ENCODE measurements at regions not wholly inside any gene's neighbourhood (a gene's known extent, or its start where the extent isn't known, plus 50 kb on each side); places are given as distances from the start of the nearest gene placed in this dataset.
"Not testable (repeated sequence)": the region's sequence is repeated elsewhere in the genome, so short reads cannot be mapped to it uniquely, and the experiment has no call there.

- DNase-seq (ENCODE audit: low read depth in 2 of 2, low spot score in 1 of 2): no peak
Measured at GRCh38 chr6:144429753-144430152, 144.6 kb downstream of the UTRN start.

DNA sequence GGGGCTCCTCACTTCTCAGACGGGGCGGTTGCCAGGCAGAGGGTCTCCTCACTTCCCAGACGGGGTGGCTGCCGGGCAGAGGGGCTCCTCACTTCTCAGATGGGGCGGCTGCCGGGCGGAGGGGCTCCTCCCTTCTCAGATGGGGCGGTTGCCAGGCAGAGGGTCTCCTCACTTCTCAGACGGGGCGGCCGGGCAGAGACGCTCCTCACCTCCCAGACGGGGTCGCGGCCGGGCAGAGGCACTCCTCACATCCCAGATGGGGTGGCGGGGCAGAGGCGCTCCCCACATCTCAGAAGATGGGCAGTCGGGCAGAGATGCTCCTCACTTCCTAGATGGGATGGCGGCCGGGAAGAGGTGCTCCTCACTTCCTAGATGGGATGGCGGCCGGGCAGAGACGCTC is 148.3 kb downstream of the UTRN start:
- not testable (repeated sequence) for DNase-seq (ENCODE audit: low read depth in 2 of 2, low spot score in 1 of 2)

DNA sequence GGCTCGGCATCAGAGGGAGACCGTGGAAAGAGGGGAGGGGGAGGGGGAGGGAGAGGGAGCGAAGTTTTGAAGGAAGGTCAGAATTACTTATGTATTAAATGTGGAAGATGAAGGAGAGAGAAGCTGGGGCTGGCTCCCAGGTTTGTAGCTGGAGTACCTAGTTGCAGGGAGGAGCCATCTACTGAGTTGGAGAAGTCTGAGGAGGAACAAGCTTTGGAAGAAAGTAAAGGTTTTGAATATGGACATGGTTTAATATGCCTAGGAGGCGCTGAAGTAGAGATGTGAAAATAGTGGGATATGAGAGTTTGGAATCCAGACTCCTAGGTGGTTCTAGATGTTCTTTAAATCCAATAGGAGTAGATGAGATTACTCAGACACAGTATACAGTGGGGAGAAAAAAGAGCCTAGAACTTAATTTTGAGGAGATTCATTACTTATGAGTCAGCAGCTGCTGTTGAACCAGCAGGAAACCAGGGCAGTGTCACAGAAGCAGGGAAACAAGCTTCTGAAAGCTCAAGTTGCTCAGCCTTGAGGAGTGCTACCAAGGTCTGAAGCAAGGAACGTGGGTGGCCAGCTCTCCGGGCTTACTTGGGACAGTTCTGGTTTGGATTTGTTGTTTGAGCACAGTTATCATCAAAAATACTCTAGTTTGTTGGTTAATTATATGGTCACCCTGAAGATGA is 149.3 kb downstream of the UTRN start:
- no peak for DNase-seq (ENCODE audit: low read depth in 2 of 2, low spot score in 1 of 2)

DNA sequence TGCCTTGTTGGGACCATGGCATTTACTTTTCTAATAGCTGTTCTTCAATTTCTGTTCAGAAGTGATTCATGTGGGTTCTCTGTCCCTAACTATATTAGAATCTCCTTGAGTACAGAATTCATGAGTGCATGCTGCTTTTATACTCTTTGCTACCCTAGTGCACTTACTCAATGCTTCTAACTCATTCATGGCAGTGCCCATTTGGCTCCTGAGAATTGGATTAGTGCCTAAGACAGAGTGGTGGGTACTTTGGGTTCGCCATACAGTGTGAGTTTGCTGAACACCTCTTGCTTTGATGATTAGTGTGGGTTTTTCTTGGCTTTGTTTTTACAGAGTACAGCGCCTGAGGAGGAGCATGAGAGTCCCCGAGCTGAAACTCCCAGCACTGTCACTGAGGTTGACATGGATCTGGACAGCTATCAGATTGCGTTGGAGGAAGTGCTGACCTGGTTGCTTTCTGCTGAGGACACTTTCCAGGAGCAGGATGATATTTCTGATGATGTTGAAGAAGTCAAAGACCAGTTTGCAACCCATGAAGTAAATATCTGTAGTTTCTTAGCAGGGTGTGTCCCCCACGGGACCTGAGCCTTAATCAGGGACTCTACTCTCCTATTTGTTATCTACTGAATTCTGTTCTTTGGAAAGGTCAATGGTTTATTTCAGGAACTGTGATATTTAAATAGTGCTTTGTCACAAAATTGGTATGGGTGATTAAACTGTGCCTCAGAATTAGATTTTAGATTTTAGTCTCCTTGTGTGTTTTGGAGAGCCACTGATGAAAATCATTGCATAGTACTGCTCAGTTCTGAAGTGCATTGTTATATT is 150.7 kb downstream of the UTRN start:
- no peak for DNase-seq (ENCODE audit: low read depth in 2 of 2, low spot score in 1 of 2)

DNA sequence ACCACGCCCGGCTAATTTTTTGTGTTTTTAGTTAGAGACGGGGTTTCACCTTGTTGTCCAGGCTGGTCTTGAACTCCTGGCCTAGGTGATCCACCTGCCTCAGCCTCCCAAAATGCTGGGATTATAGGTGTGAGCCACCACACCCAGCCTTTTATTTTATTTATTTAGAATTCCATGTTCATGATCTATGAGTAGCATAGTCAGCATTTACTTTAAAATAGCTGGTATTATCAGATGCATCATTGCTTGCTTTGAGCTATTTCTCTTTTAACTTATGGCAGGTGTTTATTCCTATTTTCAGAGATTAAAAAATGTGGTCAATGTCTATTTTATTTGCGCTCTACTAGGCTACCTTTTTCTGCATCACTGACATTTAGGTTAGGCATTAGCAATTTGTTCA is 152.0 kb downstream of the UTRN start:
- DNase-seq (ENCODE audit: low read depth in 2 of 2, low spot score in 1 of 2): no peak

GRCh38 chr6:144438103-144438502 is 153.0 kb downstream of the UTRN start:
- no peak for DNase-seq (ENCODE audit: low read depth in 2 of 2, low spot score in 1 of 2)

- DNase-seq (ENCODE audit: low read depth in 2 of 2, low spot score in 1 of 2): no peak
Measured at GRCh38 chr6:144439016-144439415, 153.9 kb downstream of the UTRN start.

- not testable (repeated sequence) for DNase-seq (ENCODE audit: low read depth in 2 of 2, low spot score in 1 of 2)
Measured at GRCh38 chr6:144441801-144442200, 156.7 kb downstream of the UTRN start.

DNA sequence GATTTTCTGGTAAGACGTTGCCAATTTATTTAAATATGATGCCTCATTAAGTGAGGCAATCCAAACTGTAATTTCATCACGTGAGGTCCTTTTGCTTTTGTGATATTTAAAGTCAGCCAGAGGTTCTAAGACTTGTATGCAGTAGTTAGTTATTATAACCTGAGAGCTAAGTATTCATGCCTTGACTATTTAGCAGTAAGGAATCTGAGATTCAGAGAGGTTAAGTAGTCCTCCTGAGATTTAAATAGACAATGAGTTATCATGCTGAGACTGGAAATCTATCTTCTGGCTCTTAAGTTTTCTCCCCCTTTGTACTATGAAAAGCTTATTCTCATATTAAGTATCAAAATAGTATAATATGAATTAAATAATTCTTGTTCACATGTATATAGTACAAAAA is 158.0 kb downstream of the UTRN start:
- no peak for DNase-seq (ENCODE audit: low read depth in 2 of 2, low spot score in 1 of 2)

- DNase-seq (ENCODE audit: low read depth in 2 of 2, low spot score in 1 of 2): no peak
Measured at GRCh38 chr6:144447472-144447871, 162.3 kb downstream of the UTRN start.

DNA sequence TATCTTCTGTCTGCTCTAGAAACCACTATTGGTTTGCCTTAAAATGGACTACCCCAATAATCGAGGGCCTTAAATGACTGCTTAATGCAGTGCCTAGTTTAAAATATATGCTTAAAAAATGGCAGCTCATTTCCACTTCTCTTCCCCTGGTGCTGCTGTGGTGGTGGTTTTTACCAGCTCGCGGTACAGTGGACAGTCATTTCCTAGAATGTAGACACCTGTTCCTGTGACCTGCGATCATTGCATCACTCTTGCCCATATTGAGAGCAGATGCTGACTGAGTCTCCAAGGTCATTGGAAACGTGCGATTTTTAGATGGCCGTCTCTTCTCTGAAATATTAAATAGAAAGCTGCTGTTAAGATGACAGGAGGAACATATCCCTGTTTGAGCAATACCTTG is 164.1 kb downstream of the UTRN start:
- no peak for DNase-seq (ENCODE audit: low read depth in 2 of 2, low spot score in 1 of 2)

GRCh38 chr6:144449911-144450597 is 164.9 kb downstream of the UTRN start:
- no peak for DNase-seq (ENCODE audit: low read depth in 2 of 2, low spot score in 1 of 2)

GRCh38 chr6:144460327-144461095 is 175.4 kb downstream of the UTRN start:
- DNase-seq (ENCODE audit: low read depth in 2 of 2, low spot score in 1 of 2): no peak

GRCh38 chr6:144462058-144462457 is 176.9 kb downstream of the UTRN start:
- DNase-seq (ENCODE audit: low read depth in 2 of 2, low spot score in 1 of 2): no peak

GRCh38 chr6:144466716-144467115 is 181.6 kb downstream of the UTRN start:
- DNase-seq (ENCODE audit: low read depth in 2 of 2, low spot score in 1 of 2): no peak

- no peak for DNase-seq (ENCODE audit: low read depth in 2 of 2, low spot score in 1 of 2)
Measured at GRCh38 chr6:144467172-144467762, 182.1 kb downstream of the UTRN start.

- no peak for DNase-seq (ENCODE audit: low read depth in 2 of 2, low spot score in 1 of 2)
Measured at GRCh38 chr6:144467921-144468320, 182.8 kb downstream of the UTRN start.

DNA sequence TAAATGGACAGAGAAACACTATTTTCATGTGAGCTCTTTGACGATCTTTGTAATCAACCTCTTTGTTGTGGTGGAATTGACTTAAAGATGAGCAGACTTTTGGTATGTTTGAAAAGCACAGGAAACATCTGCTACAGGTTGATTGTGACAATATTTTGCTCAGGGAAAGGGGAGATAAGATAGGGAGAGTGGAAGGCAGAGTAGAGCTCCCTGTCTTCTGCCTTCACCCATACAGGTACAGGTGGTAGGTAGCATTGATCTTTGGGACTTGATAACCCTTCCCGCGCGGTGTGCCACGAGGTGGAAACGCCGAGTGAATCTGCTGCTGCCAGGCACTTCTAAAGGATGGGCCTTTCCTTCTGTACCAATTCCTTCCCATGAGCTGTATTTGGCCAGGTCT is 183.6 kb downstream of the UTRN start:
- DNase-seq (ENCODE audit: low read depth in 2 of 2, low spot score in 1 of 2): no peak

DNA sequence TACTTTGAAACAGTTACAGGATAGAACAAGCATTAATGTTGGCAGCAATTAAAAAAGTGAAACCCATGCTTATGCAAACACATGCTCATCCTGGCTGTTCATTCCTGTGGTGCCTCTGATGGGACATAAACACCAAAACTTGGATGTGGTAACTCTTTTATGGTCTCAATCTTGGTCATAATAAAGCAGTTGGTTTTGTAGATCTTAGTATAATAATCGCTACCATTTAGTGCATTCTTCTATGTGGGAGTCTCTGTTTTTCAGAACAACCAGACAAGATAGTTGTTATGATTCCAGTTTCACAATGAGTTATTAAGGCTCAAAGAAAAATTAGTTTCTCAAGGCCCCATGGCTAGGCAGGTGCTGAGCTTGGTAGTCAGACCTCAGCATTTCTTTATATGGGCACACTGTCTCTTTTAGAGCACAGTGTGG is 184.0 kb downstream of the UTRN start:
- no peak for DNase-seq (ENCODE audit: low read depth in 2 of 2, low spot score in 1 of 2)

DNA sequence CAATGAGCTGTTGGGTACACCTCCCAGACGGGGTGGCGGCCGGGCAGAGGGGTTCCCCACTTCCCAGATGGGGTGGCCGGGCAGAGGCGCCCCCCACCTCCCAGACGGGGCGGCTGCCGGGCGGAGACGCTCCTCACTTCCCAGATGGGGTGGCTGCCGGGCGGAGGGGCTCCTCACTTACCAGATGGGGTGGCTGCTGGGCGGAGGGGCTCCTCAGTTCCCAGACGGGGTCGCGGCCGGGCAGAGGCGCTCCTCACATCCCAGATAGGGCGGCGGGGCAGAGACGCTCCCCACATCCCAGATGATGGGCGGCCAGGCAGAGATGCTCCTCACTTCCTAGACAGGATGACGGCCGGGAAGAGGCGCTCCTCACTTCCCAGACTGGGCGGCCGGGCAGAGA is 185.1 kb downstream of the UTRN start:
- DNase-seq (ENCODE audit: low read depth in 2 of 2, low spot score in 1 of 2): not testable (repeated sequence)

- DNase-seq (ENCODE audit: low read depth in 2 of 2, low spot score in 1 of 2): no peak
Measured at GRCh38 chr6:144471986-144472385, 186.9 kb downstream of the UTRN start.

Measured in stimulated activated CD8-positive, alpha-beta memory T cell treated with anti-CD3 and anti-CD28 coated beads, Interleukin-4, amount 100 ng/mL, for 4 hours (primary cell).